GM18502 (cell line): ENCODE measurements at regions not wholly inside any gene's neighbourhood (a gene's known extent, or its start where the extent isn't known, plus 50 kb on each side); places are given as distances from the start of the nearest gene placed in this dataset.

ENCODE experiments used
- ATAC-seq: cut with Tn5 transposase; IDR thresholded peaks from one replicate; pipeline ENCODE4 v1.9.1; 2021; ENCODE audit warnings: mild to moderate bottlenecking; ENCODE audit not compliant: unreplicated experiment, poor library complexity

DNA sequence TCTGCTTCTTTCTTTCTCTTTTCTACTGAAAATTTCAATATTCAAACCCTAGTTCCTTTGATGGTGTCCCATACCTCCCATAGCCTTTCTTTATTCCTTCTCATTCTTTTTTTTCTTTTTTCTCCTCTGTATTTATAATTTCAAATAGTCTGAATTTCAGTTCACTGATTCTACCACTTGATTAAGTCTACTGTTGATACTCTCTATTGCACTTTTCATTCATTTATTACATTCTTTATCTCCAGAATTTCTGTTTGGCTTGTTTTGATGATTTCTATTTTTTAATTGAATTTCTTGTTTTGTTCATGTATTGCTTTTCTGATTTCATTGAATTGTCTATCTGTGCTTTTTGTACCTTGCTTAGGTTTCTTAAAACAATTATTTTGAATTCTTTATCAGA is 111.9 kb upstream of the VRK2 start:
- ATAC-seq, result no peak

DNA sequence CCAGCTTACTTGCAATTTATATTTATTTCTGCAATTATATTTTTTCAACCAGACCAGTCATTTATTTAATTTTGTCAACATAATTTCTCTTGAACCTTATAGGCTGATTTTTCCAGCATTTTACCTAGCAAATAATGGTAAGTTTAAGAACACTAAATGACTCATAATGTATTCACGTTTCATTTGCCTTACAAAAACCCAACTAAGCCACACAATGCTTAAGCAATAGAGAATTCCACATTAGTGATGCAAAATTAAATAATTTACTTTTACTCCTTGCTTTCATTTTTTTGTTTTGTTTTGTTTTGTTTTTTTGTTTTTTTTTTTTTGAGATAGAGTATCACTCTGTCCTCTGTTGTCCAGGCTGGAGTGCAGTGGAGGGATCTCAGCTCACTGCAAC is 110.4 kb upstream of the VRK2 start:
- no peak for ATAC-seq

DNA sequence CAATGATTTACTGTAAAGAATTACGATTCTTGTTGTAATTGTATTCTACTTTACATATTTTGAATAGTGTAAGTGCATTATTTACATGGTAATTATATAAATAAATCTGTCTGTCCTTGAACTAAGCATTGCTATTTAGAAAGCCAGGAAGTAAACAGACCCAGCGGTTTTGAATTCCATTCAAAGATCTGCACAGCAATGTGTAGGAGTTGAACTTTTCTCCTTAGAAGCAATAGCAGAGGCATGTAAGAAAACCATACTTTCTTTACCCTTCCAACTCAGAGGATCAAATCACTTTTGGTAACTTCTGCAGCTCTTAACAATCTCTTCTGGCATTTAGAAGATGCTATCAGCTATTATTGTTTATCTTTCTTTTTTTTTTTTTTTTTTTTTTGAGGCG is 109.2 kb upstream of the VRK2 start:
- ATAC-seq, result no peak

DNA sequence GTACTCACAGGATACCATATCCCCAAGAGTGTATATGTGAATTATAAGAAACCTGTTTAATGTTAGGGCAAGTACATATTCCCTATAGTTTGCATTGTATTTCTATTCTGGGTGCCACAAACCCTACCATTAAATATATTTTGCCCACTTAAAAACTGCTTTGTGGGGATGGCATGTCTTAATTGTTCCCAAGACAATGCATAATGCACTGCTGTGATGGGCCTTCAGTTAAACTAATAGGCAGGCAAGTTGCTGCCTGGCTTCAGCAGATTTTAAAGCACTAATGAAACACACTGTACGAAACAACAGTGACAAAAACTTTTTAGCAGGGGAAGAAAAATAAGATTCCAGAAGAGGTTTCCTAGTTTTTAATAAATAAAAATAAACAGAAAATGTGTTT is 104.8 kb upstream of the VRK2 start:
- ATAC-seq, result no peak

DNA sequence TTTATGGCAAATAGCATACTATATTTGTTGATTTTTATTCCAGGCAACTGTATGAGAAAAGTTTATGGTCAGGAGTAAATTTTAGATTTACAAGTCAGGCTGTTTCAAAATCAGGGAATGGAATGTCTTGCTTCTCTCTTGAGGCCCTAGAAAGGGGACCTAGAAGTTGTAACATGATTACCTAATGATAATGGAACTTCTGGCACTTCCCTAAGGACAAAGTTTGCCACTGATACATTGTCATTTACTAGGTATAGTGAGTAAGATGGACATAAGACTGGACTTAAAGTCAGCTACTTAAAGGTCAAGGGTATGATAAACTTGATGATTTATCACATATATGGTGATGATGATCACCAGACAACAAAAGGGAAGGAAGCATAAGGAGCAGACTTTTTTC is 103.3 kb upstream of the VRK2 start:
- no peak for ATAC-seq

DNA sequence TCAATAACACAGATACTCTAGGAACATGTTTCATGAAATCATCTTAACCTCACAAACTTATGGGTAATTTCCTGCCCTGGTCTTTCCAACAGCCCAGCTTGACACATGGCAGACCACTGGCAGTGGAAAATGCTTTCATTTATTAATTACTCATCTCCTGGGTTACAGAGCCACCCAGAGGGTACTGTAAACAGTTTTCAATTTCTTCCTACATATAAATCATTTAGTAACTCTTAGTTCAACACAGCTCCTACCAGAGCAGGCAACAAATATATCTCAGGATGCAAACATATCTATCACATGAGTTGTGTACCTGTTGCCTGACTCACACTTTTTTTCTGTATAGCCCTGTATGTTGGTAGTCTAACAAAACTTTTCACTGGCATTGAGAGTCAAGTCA is 99.2 kb upstream of the VRK2 start:
- ATAC-seq, result no peak

DNA sequence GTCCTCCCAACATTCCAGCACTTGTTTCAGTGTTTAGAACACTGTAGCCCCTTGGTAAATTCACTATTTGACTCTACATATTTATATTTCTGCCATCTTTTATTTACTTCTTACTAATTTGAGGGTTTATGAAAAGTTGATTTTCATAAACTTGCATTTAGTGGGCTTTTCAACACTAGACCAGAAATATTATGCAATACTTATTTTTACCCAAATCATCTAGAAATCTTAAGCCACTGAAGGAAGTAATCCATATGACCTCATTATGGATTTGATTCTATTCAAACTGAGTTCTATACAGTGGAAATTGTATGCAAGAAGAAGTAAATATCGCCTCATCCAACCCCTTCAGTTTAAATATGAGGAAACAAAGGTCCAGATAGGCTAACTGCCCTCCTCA is 92.6 kb upstream of the VRK2 start:
- ATAC-seq, result no peak

DNA sequence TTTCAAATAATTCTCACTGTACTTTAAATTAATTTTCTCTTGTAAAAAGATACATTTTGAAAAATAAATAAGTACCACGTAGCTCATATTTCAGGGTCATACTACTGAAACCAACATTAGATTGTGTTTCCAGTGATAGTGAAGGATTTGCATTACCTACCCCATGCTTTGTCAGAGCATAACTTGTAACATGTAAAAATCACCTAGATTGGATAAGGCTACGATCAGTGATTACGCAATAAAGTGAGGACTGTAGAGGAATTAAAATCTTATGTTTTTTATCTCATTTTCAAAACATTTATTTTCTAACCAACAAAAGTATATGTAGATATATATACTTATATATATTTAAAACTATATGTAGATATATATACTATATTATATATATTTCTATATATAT is 89.4 kb upstream of the VRK2 start:
- ATAC-seq, result no peak

DNA sequence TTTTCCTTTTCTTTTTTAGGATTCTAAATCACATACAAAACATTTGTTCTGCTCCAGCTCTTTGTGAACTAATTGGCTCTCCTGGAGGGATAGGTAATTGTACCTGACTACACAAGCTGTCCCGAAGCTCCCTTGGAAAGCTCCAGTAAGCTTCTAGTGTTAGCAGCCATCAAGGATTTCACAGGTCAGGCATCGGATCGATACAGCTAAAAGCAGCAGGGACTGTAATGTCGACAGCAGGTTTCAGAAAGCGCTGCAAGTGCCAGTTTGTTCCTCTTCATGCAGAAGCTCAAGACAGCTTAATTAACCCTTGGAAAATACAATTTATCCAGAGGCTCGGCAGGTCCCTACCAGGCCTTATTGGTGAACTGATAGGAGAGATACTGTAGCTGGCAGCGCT is 87.2 kb upstream of the VRK2 start:
- no peak for ATAC-seq

DNA sequence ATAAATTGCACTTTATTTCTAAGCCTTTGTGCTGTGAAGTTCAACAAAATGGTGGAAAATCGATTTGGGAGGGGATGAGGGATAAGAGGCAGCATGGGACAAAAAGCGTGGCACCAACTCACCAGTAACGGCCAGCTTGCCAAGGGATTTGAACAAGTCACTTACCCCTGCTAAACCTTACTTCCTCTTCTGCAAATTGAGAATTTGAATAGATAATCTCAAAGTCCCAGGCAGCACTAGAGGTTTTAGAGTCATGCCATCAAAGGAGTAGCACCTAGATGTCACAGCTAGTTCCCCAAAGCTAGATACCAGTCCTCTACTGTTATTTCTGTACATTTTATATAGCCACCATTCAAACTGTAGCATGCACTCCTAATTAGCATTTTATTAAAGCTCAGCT is 83.7 kb upstream of the VRK2 start:
- ATAC-seq, result no peak

DNA sequence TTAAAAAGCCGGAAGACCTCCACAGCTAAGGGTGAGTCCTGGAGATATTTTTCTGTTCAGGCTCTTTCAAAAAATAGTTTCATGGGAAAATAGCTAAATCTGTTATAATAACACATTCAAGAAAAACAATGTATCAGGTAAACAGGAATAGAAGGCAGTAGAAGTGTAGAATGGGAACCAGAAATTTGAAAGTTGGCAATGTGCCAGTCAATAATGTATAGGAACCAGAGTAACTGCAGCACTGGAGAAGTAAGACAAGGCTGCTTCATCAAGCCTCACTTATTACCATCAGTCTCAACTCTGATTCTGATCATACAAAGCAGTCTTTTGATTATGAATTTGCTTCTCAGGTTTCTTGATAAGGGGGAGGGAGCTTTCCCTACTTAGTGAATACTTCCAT is 81.4 kb upstream of the VRK2 start:
- ATAC-seq, result no peak

DNA sequence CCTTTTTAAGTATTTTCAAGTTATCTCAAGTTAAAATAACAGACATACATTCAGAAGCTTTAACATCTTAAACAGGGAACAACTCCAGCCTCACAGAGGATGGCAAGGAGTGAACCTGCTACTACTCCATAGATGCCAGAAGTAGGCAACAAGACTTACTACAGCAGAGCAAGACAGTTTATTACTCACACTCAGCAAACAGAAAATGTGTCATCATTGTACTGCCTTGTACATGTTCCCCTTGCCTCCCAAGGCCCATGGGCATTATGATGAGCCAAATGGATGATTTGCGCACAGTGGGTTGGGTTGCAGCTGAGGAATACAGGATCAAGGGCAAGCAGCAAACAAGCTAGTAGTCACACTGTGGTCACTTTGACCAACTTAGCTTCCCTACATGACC is 80.6 kb upstream of the VRK2 start:
- ATAC-seq, result no peak

DNA sequence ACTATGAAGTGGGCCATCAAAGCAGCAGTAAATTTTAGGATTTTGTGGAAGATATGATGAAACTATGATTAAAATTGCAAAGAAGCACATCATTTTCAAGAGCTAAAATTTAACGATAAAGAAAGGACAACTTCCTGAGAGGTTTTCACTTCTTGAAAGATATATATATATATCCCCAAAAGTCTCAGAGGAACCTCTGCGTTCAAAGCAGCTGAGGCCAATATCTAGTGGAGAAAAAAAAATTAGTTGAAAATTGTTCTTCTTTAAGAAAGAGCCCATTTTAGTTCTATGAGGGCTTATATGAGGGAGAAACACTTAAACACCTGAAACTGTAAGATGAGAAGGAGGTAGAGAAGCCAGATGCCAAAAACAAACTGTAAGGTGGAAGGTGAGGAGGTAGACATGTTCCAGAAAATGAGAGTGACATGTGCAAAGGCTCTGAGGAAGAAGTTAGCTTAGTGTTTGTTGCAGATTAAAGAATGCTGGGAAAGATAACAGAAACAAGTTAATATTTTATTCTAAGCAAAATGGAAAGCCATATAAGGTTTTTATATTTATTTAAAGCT is 72.9 kb upstream of the VRK2 start:
- no peak for ATAC-seq

DNA sequence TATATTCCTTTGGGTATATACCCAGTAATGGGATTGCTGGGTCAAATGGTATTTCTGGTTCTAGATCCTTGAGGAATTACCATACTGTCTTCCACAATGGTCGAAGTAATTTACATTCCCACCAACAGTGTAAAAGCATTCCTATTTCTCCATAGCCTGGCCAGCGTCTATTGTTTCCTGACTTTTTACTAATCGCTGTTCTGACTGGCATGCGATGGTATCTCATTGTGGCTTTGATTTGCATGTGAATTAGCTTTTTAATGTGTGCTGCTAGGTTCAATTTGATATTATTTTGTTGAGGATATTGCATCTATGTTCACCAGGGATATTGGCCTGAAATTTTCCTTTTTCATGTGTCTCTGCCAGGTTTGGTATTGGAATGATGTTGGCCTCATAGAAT is 67.4 kb upstream of the VRK2 start:
- no peak for ATAC-seq

DNA sequence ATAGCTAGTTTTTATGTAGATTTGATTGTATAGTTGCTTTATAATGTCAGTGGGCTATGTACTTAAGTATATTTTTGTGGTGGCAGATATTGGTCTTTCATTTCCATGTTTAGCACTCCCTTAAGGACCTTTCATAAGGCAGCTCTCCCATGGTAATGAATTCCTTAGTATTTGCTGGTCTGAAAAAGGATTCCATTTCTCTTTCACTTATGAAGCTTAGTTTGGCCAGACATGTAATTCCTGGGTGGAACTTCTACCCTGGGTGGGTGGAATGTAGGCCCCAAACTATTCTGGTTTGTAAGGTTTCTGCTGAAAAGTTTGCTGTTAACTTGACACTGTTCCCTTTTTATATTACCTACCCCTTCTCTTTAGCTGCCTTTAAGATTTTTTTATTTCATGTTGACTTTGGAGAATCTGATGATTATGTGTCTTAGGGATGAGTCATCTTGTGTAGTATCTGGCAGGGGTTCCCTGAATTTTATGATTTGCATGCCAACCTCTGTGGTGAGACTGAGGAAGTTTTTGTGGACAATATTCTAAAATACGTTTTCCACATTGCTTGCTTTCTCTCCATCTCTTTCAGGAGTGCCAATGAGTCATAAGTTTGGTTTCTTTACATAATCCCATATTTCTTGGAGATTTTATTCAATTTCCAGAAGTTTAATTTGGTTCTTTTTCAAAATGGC is 65.4 kb upstream of the VRK2 start:
- ATAC-seq, result no peak

DNA sequence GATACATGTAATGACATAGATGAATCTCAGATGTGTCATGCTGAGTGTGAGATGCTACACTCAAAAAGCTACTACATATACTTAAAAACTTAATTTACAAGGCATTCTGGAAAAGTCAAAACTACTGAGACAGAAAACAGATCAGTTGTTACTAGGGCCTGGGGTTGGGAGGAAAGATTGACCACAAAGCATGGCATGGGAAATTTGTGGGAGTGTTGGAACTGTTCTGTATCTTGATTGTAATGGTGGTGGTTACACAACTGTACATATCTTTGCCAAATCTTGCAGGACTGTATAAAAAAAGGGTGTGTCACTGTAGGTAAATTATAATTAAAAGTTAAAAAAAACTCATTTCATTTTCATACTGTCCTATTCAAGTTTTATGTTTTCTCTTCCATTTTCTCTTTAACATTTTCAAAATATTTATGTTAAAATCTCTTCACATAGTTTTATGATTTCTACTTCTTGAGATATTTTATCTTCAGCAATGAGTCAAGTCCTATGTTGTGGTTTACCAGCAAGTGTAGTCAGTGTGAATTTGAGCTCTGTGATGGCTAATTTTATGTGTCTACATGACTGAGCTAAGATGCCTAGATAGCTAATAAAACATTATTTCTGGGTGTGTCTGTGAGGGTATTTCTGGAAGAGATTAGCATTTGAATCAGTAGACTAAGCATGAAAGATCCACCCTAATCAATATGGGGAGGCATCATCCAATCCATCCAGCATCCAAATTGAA is 58.6 kb upstream of the VRK2 start:
- no peak for ATAC-seq

DNA sequence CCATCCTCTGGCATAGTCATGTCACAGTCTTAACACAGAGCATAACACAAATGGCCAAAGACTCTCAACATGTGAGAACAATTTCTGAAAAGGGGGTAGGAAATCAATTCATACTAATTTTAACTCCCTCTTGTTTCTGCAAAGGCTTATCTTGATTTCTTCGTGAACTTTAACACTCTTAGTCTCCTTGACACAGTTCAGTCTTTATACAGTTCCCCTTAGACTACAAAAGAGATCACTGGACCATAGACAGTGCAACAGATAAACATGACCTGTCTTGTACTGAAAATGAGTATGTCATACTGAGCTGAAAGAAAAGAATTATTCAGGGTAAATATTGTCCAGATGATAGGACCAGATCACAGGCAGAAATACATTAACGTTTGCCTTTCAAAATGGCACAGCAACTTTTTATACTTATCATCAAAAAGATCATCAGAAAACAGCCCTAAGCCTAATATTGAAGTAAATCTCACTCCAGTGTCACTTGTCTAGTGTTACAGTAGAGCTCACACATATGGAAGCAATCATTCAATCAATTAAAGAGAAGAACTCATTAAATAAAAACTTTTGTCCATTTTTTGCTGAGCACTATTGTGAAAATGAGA is 56.4 kb upstream of the VRK2 start:
- ATAC-seq, result peak; percentile 82
